Right lobe of liver (tissue), 6 donors: ENCODE measurements at regions not wholly inside any gene's neighbourhood (a gene's known extent, or its start where the extent isn't known, plus 50 kb on each side); places are given as distances from the start of the nearest gene placed in this dataset.

Source experiments
- ATAC-seq, 4 donors: fragments of 200-7000 bp; cut with Tn5 transposase; one replicate each; pipeline ENCODE4 v1.9.1; 2020; ENCODE audit warnings: mild to moderate bottlenecking in 4 of 4, moderate library complexity in 4 of 4
- DNase-seq, 3 donors: peaks; one replicate each; pipeline ENCODE4 v3.0.0-alpha.2; 2020
- H3K27ac ChIP-seq, 3 donors: fragments of 200-600 bp; one replicate each; pipeline ENCODE4 v1.8.0; 2022
- H3K27me3 ChIP-seq, 2 donors: fragments of 200-600 bp; one replicate each; pipeline ENCODE4 v1.8.0; 2022
- H3K36me3 ChIP-seq, 4 donors: fragments of 200-600 bp; sonication (generic) in 1 of 4; one replicate each; pipeline versions ENCODE4 v1.5.1 to v1.8.0; 2017 to 2022; ENCODE audit warnings: control low read depth in 1 of 4
- H3K4me1 ChIP-seq, 4 donors: fragments of 200-600 bp; sonication (generic) in 1 of 4; one replicate each; pipeline versions ENCODE4 v1.5.1 to v1.8.0; 2017 to 2022; ENCODE audit warnings: control low read depth in 1 of 4
- H3K4me3 ChIP-seq, 3 donors: fragments of 200-600 bp; one replicate each; pipeline ENCODE4 v1.8.0; 2022
- H3K9me3 ChIP-seq, 4 donors: fragments of 200-600 bp; sonication (generic) in 1 of 4; one replicate each; pipeline versions ENCODE4 v1.5.1 to v1.8.0; 2017 to 2022; ENCODE audit warnings: control low read depth in 1 of 4
- CTCF ChIP-seq, 4 donors: fragments of 200-600 bp in 3 of 4; fragments of 450-650 bp in 1 of 4; IDR thresholded peaks; one replicate each; pipeline versions ENCODE4 v1.5.1 to v1.8.0; 2016 to 2022; ENCODE audit warnings: antibody characterized with exemption in 4 of 4, mild to moderate bottlenecking in 2 of 4
- POLR2A ChIP-seq: fragments of 450-650 bp; IDR thresholded peaks from one replicate; pipeline ENCODE4 v1.6.1; 2017; ENCODE audit warnings: antibody characterized with exemption, mild to moderate bottlenecking
- WGBS: methylation state at CpG from one replicate; pipeline ENCODE4 v1.1.6; 2018; ENCODE audit warnings: low coverage, low lambda C conversion rate; ENCODE audit not compliant: insufficient coverage; ENCODE audit errors: missing lambda C conversion rate; 5-methylcytosine and 5-hydroxymethylcytosine counted together
- intact Hi-C, 2 donors: fragments of 100-400 bp; cut with DNase I; formaldehyde crosslinking; loops; one replicate each; pipeline versions ENCODE4 v1.11.2 to v1.14.1; 2022
- donor health status: DM: no; HTN: yes; CAD: no.
- donor health status: DM: no; HTN: no; CAD: no.
- donor health status: DM: no; HTN: no; CAD: no.
- donor health status: DM: no; HTN: yes; CAD: no.
- donor health status: DM: no; HTN: yes; CAD: no.

GRCh38 chr5:20617841-20618240, 629.8 kb upstream of the CDH18 start:
- Histone ChIP-seq H3K36me3 (no peaks in the 10 kb centered on the region), H3K4me1 (no peaks in the 10 kb centered on the region), H3K27me3 (no peaks in the 10 kb centered on the region), H3K27ac (no peak overlapping the region), H3K9me3 (no peaks in the 10 kb centered on the region), H3K4me3 (no peak overlapping the region)
- TF ChIP-seq CTCF (IDR thresholded peaks at IDR 0.05) (no peak), POLR2A (no peak)
- intact Hi-C loops: no loop called here
- WGBS: 50% methylated on average over 3 of the region's 3 CpGs
- ATAC-seq (no peak), DNase-seq (no peak)

- DNase-seq (no peak), ATAC-seq (no peak)
- no peaks in the 10 kb centered on the region for H3K4me1 ChIP-seq
- H3K9me3 ChIP-seq: no peaks in the 10 kb centered on the region
- H3K27ac ChIP-seq: no peak overlapping the region
- intact Hi-C loops: no loop called here
- H3K4me3 ChIP-seq: no peak overlapping the region
- H3K36me3 ChIP-seq: no peaks in the 10 kb centered on the region
- TF ChIP-seq CTCF (IDR thresholded peaks at IDR 0.05) (no peak), POLR2A (no peak)
- WGBS: 62% methylated on average over 14 of the region's 21 CpGs
- H3K27me3 ChIP-seq: no peaks in the 10 kb centered on the region
Measured at GRCh38 chr5:20615888-20616563, 628.0 kb upstream of the CDH18 start.

GRCh38 chr5:20611620-20612019, 623.6 kb upstream of the CDH18 start:
- TF ChIP-seq CTCF (IDR thresholded peaks at IDR 0.05) (no peak), POLR2A (no peak)
- ATAC-seq (no peak), DNase-seq (no peak)
- Histone ChIP-seq H3K4me1 (no peaks in the 10 kb centered on the region), H3K9me3 (no peaks in the 10 kb centered on the region), H3K36me3 (no peaks in the 10 kb centered on the region), H3K4me3 (no peak overlapping the region), H3K27me3 (no peaks in the 10 kb centered on the region), H3K27ac (no peak overlapping the region)
- intact Hi-C loops: no loop called here
- 40% methylated on average over 6 of the region's 6 CpGs for WGBS

- intact Hi-C loops: no loop called here
- H3K4me1 ChIP-seq: no peaks in the 10 kb centered on the region
- H3K27me3 ChIP-seq: no peaks in the 10 kb centered on the region
- no peaks in the 10 kb centered on the region for H3K36me3 ChIP-seq
- TF ChIP-seq CTCF (IDR thresholded peaks at IDR 0.05) (no peak), POLR2A (no peak)
- 44% methylated on average over 4 of the region's 4 CpGs for WGBS
- ATAC-seq (no peak), DNase-seq (no peak)
- no peak overlapping the region for H3K4me3 ChIP-seq
- H3K27ac ChIP-seq: no peak overlapping the region
- H3K9me3 ChIP-seq: no peaks in the 10 kb centered on the region
Measured at GRCh38 chr5:20610681-20611080, 622.7 kb upstream of the CDH18 start.

GRCh38 chr5:20609126-20609525, 621.1 kb upstream of the CDH18 start:
- intact Hi-C loops: no loop called here
- ATAC-seq: no peak

More at GRCh38 chr5:20609126-20609525, 621.1 kb upstream of the CDH18 start:
- no peak for TF ChIP-seq POLR2A
- TF ChIP-seq CTCF (IDR thresholded peaks at IDR 0.05): no peak
- WGBS: 67% methylated on average over 1 of the region's 1 CpG
- Histone ChIP-seq H3K9me3 (no peaks in the 10 kb centered on the region), H3K27me3 (no peaks in the 10 kb centered on the region), H3K27ac (no peak overlapping the region), H3K4me1 (no peaks in the 10 kb centered on the region), H3K36me3 (no peaks in the 10 kb centered on the region), H3K4me3 (no peak overlapping the region)
- DNase-seq: no peak
